Activated CD8-positive, alpha-beta memory T cell treated with anti-CD3 and anti-CD28 coated beads, Interleukin-2, amount 50 U/mL, for 1 hour (primary cell): ENCODE measurements at regions not wholly inside any gene's neighbourhood (a gene's known extent, or its start where the extent isn't known, plus 50 kb on each side); places are given as distances from the start of the nearest gene placed in this dataset.
A peak's percentile ranks its signal among the peaks of the same experiment; 100 is the strongest.

Source experiments
- DNase-seq: peaks from one replicate; pipeline ENCODE4 v3.0.0-alpha.2; 2020; ENCODE audit errors: extremely low read depth

DNA sequence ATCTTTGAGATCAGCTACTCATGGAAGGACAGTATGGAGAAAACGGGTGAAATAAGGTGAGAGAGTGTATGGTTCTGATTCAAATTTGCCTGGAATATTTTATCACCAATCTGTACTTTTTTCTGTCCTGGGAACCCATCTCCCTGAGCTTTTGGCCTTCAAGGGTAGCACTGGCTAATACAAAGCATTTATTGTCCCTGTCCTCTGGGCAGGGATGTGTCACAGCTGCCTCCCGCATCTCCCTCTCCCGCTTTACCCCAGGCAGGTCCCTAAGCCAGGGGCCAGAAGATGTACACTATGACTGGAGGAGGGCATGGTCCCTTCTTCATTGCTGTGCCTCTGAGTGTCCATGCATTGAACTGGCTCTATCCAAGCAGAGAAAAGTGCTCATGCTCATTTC is 201.7 kb upstream of the CHRNA7 start:
- DNase-seq, result no peak

DNA sequence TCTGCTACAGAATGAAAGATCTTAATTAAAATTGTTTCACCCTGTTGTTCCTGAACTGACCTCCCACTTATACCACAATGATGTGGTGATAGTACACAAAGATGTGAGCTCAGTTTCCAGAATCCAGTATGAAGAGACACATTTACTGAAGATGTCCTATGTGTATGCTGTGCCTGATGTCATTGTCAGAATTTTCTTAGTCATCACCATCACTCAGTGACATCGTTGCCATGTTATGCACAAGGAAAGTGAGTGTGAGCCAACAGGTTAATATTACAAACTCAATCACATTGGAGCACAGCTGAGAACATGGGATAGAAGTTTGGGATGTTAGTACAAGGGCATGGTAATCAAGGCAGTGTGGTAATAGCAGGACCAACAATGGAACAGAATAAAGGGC is 199.7 kb upstream of the CHRNA7 start:
- DNase-seq, result no peak

DNA sequence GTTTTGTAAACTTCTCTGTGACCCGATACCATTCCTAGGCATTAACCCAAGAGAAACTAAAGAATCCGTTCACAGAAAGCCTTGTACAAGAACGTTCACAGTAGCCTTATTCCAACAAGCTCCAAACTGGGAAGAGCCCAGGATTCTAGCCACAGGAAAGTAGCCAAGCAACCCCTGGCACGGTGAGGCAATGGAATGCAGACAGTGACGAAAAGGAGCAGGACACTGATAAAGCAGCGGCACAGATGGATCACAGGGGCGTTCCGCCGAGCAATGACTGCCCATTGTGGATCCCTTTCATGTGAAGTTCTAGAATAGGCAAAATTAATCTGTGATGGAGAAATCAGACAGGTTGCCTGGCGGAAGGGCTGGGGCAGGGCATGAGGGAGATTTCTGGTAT is 198.7 kb upstream of the CHRNA7 start:
- DNase-seq, result no peak

DNA sequence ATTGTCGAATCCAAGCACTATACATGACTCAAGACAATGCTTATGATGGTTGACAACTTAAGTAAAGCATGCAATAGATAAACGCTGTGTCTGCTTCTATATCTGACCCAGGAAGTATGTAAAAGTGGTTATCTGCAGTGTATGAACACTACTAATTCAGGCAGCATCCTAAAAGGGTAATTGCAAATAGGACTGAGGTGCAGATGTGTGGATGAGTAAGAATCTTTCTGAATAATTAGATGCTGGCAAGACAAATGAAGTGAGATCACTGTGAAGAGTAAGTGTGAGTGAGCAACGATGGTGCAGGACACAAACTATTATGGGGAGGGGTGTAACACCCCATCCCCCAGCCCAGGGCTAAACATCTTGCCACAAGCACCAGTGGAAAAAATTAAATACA is 195.7 kb upstream of the CHRNA7 start:
- no peak for DNase-seq

DNA sequence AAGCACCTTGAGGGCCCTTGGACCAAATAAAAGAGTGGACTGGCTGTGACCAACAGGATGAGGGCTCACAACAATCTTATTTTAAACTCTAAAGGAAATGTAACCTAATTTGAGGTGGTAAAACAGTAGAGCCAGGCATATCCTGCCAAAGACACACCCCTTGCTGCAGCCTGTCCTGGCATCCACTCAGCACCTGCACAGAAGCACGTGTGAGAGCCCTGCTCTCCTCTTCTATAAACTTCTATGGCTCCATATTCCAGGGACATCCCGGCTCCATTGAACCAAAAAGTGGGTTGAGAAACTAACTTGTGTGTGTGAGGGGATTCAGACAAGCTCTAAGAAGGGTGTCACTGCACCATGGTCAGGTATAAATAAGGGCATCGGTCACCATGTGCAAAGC is 190.9 kb upstream of the CHRNA7 start:
- DNase-seq, result no peak

DNA sequence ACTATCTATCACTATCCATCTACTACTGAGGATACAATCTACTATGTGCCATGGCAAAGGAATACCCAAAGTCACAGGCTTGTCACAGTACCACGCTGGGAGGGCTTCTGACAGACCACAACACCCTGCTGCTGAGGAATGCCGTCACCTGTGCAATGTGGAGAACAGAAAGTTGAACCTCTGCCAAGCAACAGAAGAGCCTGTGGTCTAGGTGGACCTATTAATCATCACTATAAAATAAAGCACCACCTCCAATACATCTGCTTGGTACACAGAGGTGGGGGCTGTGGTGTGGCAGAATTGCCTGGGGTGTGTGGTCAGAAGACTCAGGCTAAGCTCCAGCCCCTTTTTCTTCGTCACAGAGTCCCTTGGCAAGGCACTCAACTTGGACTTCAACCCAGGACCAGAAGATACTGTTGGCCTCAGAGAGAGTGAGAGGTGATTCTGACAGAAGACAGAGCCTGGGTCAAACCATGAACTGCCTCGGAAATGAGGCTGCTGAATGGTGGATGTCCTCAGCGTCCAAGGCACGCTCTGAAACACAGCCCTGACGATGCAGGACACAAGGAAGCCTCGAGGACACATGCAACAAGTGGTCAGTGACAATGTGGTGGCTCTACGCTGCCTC is 189.4 kb upstream of the CHRNA7 start:
- DNase-seq, result no peak

DNA sequence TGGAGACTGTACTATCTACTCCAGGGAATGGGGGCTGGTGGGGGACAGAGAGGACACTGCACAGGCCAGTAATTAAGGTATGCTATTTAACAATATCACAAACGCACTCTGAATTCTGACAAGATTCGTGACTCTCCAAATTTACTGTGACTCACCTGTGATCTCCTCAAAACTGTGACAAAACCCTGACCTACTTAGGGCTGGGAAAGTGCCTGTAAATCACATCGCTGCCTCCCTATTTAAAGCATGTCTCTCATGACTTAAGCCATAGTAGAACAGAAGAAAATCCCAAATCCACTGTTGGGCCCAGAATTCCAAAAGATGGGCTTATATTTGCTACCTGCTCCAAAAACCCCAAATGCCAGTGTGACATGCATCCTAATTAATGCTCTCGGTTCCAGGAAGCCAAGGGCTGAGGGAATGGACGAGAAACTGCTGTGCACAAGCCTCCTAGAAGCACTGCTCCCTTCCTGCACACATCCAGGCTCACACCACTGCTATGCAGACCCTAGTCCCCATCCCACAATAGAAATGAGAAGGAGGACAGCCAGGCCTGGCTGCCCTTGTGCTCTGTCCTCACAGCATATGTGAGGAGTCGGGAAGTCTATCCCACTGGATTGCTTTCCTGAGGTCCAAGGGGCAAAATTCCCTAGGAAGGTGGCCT is 187.7 kb upstream of the CHRNA7 start:
- DNase-seq, result no peak

DNA sequence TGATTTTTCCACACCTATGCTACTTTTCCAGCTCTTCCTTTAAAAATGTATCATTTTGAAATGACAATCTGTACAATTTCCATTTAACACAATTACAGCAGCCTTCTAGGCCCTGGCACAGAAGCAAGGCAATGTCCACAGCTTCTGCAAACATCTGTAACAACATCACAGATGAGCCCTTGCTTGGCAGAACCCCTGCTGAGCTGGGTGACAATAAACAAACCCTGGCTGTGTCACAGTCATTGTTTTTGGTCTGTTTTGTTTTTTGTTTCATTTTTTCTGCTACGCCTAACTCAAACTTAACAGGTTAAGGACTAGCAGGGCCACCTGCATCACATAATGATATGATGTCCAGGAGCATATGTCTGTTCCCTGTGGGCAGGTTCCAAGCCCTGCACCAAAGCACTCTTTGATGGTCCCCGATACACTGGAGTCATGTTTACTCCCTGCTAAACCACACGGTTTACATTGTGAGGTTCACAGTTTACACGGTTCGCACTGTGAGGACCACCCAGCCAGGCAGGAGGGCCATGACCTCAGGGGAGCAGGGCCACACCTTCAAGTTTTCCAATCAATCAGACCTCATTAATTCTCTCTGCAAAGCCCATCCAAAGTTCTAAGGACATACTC is 186.8 kb upstream of the CHRNA7 start:
- no peak for DNase-seq

DNA sequence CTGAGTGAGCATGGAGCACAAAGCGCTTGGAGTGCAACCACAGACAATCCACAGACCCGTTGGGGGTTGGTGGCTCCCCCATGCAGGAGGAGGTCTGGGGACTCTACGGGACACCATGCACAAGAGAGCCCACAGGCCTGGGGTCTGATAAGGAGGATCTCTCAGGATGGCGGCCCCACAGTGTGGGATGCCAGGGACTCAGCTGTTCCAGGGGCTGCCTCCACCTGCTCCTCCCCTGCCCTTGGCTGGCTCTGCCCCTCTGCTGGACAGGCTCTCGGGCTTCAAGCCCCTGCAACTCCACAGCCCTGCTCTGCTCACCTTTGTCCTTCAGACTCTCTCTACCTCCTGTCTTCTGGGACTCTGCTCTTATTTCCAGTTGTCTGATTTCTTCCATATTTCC is 184.5 kb upstream of the CHRNA7 start:
- DNase-seq, result no peak

DNA sequence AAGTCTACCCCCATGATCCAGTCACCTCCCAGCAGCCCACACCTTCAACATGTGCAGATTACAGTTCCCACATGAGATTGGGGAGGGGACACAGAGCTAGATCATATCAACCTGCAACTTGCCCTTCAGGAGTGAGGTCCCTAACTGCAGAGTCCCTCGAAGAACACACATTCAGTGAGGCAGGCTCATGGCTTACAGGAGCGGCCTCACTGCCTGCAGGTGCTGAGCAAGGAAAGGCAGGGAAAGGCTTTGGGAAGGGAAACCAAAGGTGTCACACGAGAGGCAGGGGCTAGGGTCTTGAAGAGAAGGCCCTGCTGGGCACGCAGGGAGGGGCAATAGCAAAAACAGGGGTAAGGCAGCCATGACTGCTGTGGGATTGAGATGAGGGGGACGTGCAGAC is 182.4 kb upstream of the CHRNA7 start:
- DNase-seq, result no peak

DNA sequence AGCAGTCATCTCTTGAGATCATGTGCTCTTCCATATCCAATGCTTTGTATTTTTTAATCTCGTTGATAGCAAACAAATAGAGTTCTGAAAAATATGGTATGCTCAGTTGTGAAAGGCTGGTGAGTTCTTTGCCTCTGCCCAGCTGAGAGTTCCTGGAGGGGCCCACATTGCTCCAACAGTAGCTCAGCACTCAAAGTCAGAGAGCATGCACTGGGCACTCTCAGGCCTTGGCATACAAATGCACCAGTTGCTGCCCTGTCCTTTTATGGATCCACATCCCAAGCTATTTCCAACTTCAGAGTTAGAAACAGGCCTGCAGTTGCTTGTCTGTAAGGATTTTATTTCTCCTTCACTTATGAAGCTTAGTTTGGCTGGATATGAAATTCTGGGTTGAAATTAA is 181.7 kb upstream of the CHRNA7 start:
- DNase-seq, result no peak

DNA sequence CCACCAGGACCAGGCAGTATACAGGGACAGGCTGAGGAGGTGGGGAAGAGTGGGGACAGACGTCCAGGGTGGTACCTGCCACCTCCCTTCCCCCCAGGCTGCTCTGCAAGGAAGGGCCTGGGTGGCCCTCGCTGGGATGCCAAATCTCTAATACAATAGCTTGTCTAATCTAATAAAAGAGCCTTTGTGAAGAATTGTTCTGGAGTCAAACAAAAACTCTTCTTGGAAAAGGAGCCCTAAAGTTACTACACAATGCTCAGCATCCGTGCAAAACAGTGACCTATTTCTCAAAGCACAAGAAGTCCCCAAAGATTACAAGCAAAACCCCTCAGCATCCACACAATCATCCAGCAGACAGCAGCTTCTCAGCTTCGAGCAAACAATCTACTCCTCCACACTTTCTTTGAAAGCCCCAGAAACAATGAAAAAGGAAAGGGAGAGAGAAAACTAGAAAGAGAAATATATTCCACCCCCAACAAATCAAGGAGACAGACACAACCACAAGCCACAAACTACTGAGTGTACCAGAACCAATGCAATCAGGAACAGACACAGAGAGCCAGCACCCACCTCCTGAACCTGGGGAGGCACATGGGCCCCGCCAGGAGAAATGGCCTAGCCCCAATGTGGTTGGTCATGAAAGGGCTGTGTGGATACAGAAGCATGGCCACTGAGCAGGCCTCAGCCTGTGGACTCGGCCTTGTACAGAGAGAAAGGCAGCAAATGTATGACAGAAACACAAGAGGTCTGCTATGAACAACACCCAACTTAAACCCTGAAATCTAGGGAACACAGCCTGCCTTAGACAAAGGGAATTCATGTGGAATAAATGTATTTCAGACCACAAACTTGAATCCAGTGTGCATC is 177.1 kb upstream of the CHRNA7 start:
- DNase-seq, result no peak

DNA sequence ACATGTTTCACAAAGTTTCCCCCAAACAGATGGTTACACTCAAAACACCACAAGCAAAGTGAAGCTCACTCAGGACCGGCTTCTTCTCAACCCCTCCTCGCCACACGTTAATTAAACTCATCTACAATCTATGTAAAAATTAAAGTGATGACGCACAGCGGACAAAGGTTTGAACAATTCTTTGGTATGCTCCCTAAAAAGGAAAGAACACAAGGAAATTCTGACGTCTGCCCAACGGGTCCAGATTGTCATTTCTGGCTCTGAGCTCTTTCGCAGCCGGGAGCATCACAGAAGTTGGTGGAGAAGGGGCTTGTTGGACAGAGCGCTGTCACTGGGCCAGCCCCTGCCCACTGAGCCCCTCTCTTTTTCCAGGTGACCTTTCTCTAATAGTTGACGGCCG is 173.7 kb upstream of the CHRNA7 start:
- DNase-seq, result no peak

DNA sequence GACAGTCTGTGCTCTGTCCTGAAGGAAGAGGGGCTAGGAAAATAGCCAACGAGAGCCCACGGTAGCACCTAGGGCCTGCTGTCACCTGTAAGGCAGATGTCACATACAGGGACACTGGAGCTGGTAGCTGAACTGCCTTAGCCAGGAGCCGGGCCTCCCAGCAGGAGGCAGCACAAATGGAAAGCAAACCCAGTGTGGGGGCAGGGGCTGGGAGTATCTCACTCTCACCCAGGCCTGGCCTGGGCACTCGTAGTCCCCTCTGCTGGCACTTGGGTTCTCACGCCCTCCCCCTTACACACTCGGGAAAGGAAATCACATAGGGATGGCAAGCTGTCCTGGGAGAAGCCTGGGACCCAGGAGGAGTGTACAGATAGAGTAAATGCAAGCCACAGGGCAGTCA is 173.1 kb upstream of the CHRNA7 start:
- DNase-seq, result no peak

DNA sequence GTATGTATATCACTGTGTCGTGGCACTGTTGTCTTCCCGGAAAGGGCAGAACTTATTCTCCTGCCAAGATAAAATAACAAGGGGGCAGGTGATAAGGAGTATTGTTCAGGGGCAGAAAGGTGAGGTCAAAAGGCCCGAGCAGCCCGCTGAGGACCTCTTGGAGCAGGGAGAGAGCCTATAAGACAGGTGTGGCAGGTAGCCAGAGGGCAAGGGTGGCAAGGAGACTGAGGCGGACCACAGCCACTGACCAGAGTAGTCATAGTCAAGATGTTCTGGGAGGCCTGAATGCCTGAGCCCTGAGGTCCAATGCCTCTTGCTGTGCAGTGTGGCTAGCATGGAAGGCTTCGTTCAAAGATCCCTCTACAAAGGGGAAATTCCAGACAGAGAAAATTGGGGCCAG is 172.3 kb upstream of the CHRNA7 start:
- no peak for DNase-seq

DNA sequence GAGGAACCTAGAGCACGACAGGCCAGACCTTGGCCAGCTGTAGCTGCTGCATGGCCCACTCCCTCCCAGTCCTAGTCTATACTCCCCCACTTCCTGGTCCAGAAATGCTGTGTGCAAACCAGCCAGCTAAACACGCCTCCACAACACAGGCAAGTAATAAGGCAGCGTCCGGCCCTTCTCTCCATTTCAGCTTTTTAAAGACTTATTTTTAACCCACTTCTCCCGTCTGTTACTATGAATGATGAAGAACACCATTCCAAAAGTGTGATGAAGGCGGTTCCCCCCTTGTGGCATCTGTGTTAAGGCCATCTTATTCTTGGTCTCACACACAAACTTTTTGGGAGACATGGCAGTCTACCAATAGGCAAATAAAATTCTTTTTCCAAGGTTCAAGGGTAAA is 164.1 kb upstream of the CHRNA7 start:
- DNase-seq, result no peak

DNA sequence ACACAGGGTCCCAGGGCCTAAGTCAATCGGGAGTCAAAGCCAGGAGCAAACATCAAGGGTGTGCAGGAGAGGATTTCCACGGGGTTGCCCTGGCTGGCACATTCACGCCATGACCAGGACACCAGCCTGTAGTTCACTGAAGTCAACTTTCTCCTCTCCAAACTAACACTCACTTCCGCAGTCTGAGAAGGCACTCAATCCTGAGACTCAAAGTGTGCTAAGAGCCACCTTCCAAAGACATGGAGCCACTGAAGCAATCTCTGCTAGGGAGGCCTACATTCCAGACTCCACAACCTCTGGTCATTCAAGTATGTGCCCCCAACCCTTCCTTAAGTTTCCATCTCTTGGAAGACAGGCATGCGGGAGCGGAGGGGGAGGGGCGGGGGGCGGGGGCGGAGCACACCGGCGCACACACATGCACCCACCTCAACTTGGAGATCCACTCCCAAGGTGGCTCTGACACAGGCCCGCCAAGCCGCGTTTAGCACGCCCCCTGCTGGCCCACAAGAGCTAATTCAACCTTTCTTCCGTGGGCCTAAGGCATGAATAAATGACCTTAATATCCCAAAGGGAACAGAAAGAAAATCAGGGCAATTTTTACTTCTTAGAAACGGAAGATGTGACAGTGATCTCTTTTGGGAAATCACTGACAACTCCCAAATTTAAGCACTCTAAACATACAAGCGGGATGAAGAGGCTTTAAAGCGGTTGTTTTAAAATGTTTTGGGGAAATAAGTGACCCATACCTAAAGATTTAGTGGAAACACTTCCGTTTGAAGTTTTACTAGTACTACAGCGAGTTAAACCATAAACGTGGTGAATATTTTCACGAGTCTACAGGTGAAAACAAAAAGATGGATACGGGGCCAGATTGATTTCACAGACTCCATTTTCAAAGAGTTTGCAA is 162.5 kb upstream of the CHRNA7 start:
- no peak for DNase-seq

DNA sequence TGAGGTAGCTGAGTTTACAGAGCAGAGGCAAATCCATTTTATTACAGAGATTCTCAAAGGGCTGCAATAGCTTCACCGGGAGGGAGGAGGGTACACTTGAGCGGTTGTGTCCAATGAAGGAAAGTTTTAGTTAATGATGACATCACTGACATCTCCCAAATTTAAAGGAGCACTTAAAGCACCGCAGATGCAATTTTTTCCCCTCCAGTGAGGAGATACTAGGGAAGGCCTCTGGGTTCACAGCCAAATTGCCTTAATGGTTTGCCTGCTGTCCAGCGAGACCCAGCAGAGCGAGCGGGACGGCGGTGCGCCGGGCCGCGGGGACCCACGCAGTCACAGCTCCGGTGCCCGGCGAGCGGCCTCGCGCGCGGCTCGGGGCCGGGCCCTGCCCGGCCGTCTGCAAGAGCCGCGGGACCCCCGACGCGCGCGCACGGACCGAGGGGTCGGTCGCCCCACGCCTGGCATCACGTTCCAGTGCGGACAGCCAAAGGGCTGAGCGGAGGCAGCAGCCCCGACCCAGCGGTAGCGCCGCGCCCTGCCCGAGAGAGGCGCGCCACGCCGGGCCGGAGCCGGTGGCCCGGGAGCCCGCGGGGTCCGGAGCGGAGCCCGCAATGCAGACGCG is 160.5 kb upstream of the CHRNA7 start:
- DNase-seq, result no peak

DNA sequence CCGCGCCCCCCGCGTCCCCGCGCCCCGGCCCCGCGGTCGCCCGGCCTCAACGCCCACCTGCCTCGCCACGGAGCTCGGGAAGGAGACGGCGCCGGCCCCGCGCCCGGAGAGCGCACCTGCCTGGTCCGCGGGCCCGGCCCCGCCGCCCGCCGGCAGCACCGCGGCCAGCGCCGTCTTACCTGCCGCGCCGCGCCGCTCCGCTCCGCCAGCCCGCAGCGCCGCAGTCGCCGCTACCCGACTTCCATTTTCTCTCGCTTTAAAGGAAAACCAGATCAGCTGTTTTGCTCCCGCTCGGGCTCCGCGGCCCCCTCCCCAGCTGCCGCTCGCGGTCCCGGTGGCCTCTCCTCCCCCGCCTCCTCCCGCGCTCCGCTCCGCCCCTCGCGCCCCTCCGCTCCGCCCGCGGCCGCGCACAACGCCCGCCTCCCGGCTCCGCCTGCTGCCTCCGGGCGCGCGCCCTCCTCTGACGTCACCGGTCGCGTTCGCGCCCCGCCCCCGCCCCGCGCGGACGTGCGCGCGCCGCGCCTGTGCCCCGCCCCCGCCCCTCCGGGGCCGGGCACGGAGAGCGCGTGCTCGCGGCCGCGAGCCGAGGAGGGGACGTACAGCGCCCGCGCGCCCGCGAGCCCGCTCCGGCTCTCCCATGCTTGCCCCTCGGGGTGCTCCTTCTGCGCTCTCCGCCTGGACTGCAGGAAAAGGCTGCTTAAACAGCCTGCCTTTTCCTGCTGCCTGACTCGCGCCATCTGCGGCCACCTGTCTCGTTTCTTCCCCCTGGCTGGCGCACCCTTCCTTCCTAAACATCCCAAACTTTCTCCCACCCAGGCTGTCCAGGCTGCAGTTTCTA is 159.8 kb upstream of the CHRNA7 start, which contains the start of gene OTUD7A:
Gene OTUD7A, minus strand, starts transcription at position 346 of the 838 bp plus-strand sequence.
- DNase-seq, result peak; percentile 46
